HFF-Myc (cell line): ENCODE measurements at regions not wholly inside any gene's neighbourhood (a gene's known extent, or its start where the extent isn't known, plus 50 kb on each side); places are given as distances from the start of the nearest gene placed in this dataset.
"Not testable (repeated sequence)": the region's sequence is repeated elsewhere in the genome, so short reads cannot be mapped to it uniquely, and the experiment has no call there.

Experiments used
- DNase-seq: peaks from one replicate; pipeline ENCODE4 v3.0.0-alpha.2; 2011; ENCODE audit warnings: low read depth; ENCODE audit errors: extremely low read depth
- H3K4me3 ChIP-seq: replicated peaks from 2 replicates; pipeline ENCODE4 v1.5.1; 2011; ENCODE audit warnings: low read depth, mild to moderate bottlenecking, control low read depth, low read length
- CTCF ChIP-seq: IDR thresholded peaks from 2 replicates; pipeline ENCODE4 v1.5.1; 2012; ENCODE audit warnings: mild to moderate bottlenecking, low read depth, low read length, control low read depth; ENCODE audit errors: missing control alignments

- no peak for TF ChIP-seq CTCF
- H3K4me3 ChIP-seq: no peak overlapping the region
- DNase-seq: no peak
Observed at GRCh38 chr7:142519079-142520078, 229.9 kb upstream of the PRSS1 start.

GRCh38 chr7:142516038-142516501 lies 233.2 kb upstream of the PRSS1 start:
- no peak overlapping the region for H3K4me3 ChIP-seq
- TF ChIP-seq CTCF: peak; percentile 83
- peak; percentile 57 for DNase-seq

- not testable (repeated sequence) for DNase-seq, H3K4me3 ChIP-seq
Observed at GRCh38 chr7:142514716-142515115, 234.6 kb upstream of the PRSS1 start.

GRCh38 chr7:142513178-142513955 lies 235.9 kb upstream of the PRSS1 start:
- no peak for TF ChIP-seq CTCF
- no peak for DNase-seq

GRCh38 chr7:142511801-142512200 lies 237.5 kb upstream of the PRSS1 start:
- no peak for TF ChIP-seq CTCF
- DNase-seq: no peak

More at GRCh38 chr7:142513178-142513955, 235.9 kb upstream of the PRSS1 start:
- H3K4me3 ChIP-seq: no peak overlapping the region

DNA sequence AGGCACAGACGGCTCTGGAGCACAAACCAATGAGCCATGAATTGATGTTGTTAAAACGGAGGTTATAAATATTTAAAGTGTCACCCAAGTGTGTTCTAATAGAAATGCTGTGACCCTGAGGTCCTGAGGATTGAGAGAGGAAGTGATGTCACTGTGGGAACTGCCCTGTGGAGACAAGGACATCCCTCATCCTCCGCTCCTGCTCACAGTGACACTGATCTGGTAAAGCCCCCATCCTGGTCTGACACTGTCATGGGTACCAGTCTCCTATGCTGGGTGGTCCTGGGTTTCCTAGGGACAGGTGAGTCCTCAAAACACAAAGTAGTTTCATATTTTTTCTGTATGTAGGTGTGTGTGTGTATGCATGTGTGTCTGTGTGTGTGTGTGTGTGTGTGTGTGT lies 237.9 kb upstream of the PRSS1 start:
- no peak for DNase-seq
- no peak overlapping the region for H3K4me3 ChIP-seq
- no peak for TF ChIP-seq CTCF

More at GRCh38 chr7:142511801-142512200, 237.5 kb upstream of the PRSS1 start:
- H3K4me3 ChIP-seq: no peak overlapping the region

DNA sequence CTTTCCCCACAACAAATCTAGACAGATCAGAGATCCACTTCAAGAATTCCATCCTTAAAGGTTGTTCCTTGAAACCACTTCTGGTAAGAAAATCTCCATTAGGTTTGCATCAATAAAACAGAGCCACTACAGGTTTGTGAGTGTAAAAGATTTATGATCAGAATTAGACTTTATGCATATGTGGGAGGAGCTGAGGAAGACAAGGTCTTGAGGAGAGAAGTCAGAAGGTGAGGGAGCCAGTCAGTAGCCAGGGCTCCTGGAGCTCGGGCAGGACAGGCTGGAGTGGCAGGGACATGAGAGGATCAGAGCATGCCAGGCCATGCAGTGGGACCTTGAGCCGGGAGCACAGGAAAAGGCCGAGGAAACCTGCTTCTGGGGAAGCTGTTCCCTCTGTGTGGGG lies 240.0 kb upstream of the PRSS1 start:
- not testable (repeated sequence) for H3K4me3 ChIP-seq, DNase-seq
